ENCODE measurements at regions not wholly inside any gene's neighbourhood (a gene's known extent, or its start where the extent isn't known, plus 50 kb on each side); places are given as distances from the start of the nearest gene placed in this dataset.

GRCh38 chr1:172724765-172725613, 66.1 kb downstream of the FASLG start:
- ChIA-PET POLR2A (ENCODE audit: partially characterized antibody) (no interaction called here), CTCF (ENCODE audit: partially characterized antibody) (interaction anchor here (0.6 to 5.6 kb wide), 13 partner anchors 9 to 633 kb away, joined by 3 to 38 read pairs (median 3); no protein-coding TSS in a partner anchor)
- Histone ChIP-seq H3K79me2 (ENCODE audit: control insufficient read depth in 1 of 2, insufficient read depth in 2 of 2, low read length in 2 of 2) (no peaks in the 10 kb centered on the region), H4K91ac (replicated peaks; ENCODE audit: insufficient read length, low read length) (no peak overlapping the region), H3K56ac (replicated peaks; ENCODE audit: insufficient read length, low read depth, low read length) (no peak overlapping the region), H2BK15ac (ENCODE audit: low read length) (no peak overlapping the region), H3K9me3 (ENCODE audit: insufficient read depth in 2 of 2, low read depth in 1 of 2, low read length in 1 of 2) (peaks cover 0 to 3% of the 10 kb centered on the region in 2 experiments; a peak in 1 of 4 replicates), H3K36me3 (ENCODE audit: control insufficient read depth in 2 of 4, insufficient read depth in 4 of 4, low read length in 3 of 4) (no peaks in the 10 kb centered on the region), H2BK5ac (ENCODE audit: low read depth, low read length) (no peak overlapping the region), H2BK12ac (ENCODE audit: low read depth, low read length) (no peak overlapping the region), H2AK5ac (ENCODE audit: low read depth, low read length) (no peak overlapping the region), H3K27me3 (replicated peaks in 1 of 4; ENCODE audit: control insufficient read depth in 3 of 4, extremely low read depth in 1 of 4, insufficient read depth in 3 of 4, low read length in 3 of 4) (no peaks in the 10 kb centered on the region), H4K20me1 (replicated peaks in 1 of 2; ENCODE audit: control insufficient read depth in 1 of 2, insufficient read depth in 2 of 2, low read length in 2 of 2) (no peaks in the 10 kb centered on the region), H3K14ac (ENCODE audit: insufficient read length) (no peak overlapping the region), H4K5ac (ENCODE audit: insufficient read length, low read depth, low read length) (no peak overlapping the region), H3K4me3 (ENCODE audit: extremely low read depth in 1 of 4, insufficient read depth in 2 of 4, low read depth in 3 of 4, low read length in 4 of 4) (no peak overlapping the region), H4K8ac (ENCODE audit: extremely low read depth, insufficient read depth, low read length) (no peak overlapping the region), H3K23me2 (ENCODE audit: low read depth, low read length) (no peaks in the 10 kb centered on the region), H2BK120ac (replicated peaks; ENCODE audit: low read depth, low read length) (no peak overlapping the region), H3K79me1 (ENCODE audit: low read depth, low read length) (no peaks in the 10 kb centered on the region), H3K18ac (ENCODE audit: extremely low read depth, low read length) (no peak overlapping the region), H3K4me1 (replicated peaks in 1 of 4; ENCODE audit: control insufficient read depth in 3 of 4, insufficient read depth in 4 of 4, low read length in 3 of 4) (peaks cover 0 to 1% (median 0%) of the 10 kb centered on the region in 4 experiments; a peak in 1 of 7 replicates), H2BK20ac (ENCODE audit: low read length) (no peak overlapping the region), H3K4me2 (ENCODE audit: insufficient read depth in 1 of 2, low read depth in 2 of 2, low read length in 2 of 2) (no peak overlapping the region), H3K23ac (ENCODE audit: insufficient read length) (no peak overlapping the region), H3K27ac (ENCODE audit: low read depth, low read length) (no peak overlapping the region), H3K9ac (replicated peaks in 1 of 4; ENCODE audit: extremely low read depth in 1 of 4, low read depth in 3 of 4, low read length in 3 of 4) (no peak overlapping the region), H3K4ac (replicated peaks; ENCODE audit: insufficient read length, low read depth, low read length) (no peak overlapping the region), H2AFZ (ENCODE audit: low read length) (no peak overlapping the region)
- no peak for DNase-seq (ENCODE audit: low read depth in 1 of 2, low spot score in 2 of 2)
- WGBS, 2 experiments (ENCODE audit: extremely low coverage in 1 of 2, insufficient coverage in 1 of 2, insufficient read length in 1 of 2, insufficient replicate concordance in 2 of 2, low coverage in 1 of 2, low lambda C conversion rate in 2 of 2, missing lambda C conversion rate in 1 of 2), result 90% methylated on average over 2 of the region's 2 CpGs; no CpG with 5 or more reads in 1 of the 2 experiments
- FAIRE-seq, result no peak
- TF ChIP-seq HDAC6 (IDR thresholded peaks at IDR 0.05; ENCODE audit: low read depth, low read length), result no peak
- TF ChIP-seq ATF3 (IDR thresholded peaks at IDR 0.05; ENCODE audit: insufficient read depth, low read depth, low read length), result no peak
- TF ChIP-seq GTF2F1 (IDR thresholded peaks at IDR 0.05; ENCODE audit: borderline replicate concordance, low read depth, low read length), result no peak
- no peak for TF ChIP-seq CREB1 (IDR thresholded peaks at IDR 0.05)
- TF ChIP-seq EGR1 (IDR thresholded peaks at IDR 0.05; ENCODE audit: borderline replicate concordance, low read depth, low read length), result no peak
- no peak for TF ChIP-seq TAF1 (IDR thresholded peaks at IDR 0.05; ENCODE audit: low read depth, low read length)
- TF ChIP-seq KDM4A (IDR thresholded peaks at IDR 0.05; ENCODE audit: low read depth, low read length, severe bottlenecking), result no peak
- TF ChIP-seq TAF7 (optimal IDR thresholded peaks at IDR 0.05; ENCODE audit: borderline replicate concordance, low read depth, low read length), result no peak
- no peak for TF ChIP-seq TCF12 (IDR thresholded peaks at IDR 0.05; ENCODE audit: low read depth, low read length)
- no peak for TF ChIP-seq TBP (IDR thresholded peaks at IDR 0.05; ENCODE audit: low read depth, low read length)
- TF ChIP-seq EZH2 (IDR thresholded peaks at IDR 0.05; ENCODE audit: low read depth, low read length, severe bottlenecking), result no peak
- no peak for TF ChIP-seq CHD1 (IDR thresholded peaks at IDR 0.05; ENCODE audit: low read depth, low read length)
- TF ChIP-seq YY1 (IDR thresholded peaks at IDR 0.05; ENCODE audit: low read depth, low read length), result no peak

Data from H1 (cell line).